ENCODE measurements at regions not wholly inside any gene's neighbourhood (a gene's known extent, or its start where the extent isn't known, plus 50 kb on each side); places are given as distances from the start of the nearest gene placed in this dataset.
"Not testable (repeated sequence)": the region's sequence is repeated elsewhere in the genome, so short reads cannot be mapped to it uniquely, and the experiment has no call there.

DNA sequence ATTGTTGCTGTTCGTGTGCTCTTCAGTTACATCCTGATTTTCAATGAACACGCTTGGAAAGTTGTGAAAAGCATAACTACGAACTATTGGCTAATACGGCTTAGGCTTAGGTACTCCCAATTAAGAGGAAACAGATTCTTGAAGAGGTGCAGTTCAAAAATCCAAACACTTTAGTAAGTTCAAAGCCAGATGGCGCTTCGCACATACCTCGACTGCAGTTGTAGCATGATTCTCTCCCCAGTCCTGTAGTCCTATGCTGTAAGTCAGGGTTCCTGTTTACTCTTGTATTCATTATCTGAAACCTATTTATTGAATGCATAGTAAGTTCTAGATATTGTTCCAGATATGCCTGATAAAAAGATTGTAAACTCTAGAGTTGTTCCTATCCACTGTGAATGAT lies 165.2 kb downstream of the TRIB2 start:
- DNase-seq = no peak

GRCh38 chr2:12882393-12882792 lies 165.7 kb downstream of the TRIB2 start:
- no peak for DNase-seq

DNA sequence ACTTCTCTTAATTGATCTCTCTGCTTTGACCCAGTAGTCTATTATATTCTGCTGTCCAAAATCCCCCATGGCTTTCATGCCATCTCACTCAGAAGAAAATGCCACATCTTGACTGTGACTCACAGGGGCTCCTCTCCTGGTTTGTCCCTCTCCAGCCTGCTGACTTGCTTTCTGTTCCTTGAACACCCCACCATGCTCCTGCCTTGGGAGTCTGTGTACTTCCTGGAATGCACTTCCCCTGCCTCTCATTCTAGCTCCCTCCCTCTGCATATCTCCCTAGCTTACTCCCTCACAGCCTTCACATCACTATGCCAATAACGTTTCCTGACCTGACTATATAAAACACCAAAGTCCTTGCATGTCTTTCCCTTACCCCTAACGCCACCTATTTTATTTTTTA lies 167.2 kb downstream of the TRIB2 start:
- peak; percentile 50 for DNase-seq

- DNase-seq = peak; percentile 83
These were observed 168.1 kb downstream of the TRIB2 start for GRCh38 chr2:12884713-12885282.

GRCh38 chr2:12890066-12890465 lies 173.3 kb downstream of the TRIB2 start:
- DNase-seq = no peak

GRCh38 chr2:12890481-12890991 lies 173.8 kb downstream of the TRIB2 start:
- DNase-seq = no peak

- DNase-seq = no peak
These were observed 178.3 kb downstream of the TRIB2 start for GRCh38 chr2:12895017-12895416.

DNA sequence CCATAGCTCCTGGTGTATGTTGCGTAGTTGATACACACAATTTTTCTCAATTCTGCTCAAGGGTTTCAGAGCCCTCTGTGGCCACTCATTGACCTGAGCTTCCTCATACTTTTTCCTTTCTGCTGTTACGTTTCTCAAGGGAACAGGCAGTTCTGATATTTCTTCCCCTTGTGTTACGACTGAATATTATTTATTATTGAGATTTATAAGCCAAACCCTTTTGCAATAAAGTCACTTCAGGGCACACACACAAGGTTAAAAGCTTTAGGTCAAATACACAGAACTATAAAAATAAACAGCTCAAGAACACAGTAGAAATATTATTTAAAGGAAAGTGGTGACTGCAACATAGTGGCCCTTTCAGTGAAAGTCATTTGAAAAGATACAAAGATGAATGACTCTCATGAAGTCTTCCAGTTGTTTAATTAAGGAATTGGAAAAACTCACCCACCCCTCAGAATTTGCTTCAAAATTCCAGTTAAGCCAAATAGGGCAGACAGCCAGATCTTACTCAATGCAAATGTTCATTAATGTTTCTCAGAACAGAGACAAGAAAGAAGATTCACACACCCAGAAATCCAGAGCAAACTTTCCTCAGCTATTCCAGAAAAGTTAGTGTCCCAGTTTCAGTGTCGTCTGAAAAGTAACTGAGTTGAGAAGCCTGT lies 179.7 kb downstream of the TRIB2 start:
- DNase-seq = no peak

DNA sequence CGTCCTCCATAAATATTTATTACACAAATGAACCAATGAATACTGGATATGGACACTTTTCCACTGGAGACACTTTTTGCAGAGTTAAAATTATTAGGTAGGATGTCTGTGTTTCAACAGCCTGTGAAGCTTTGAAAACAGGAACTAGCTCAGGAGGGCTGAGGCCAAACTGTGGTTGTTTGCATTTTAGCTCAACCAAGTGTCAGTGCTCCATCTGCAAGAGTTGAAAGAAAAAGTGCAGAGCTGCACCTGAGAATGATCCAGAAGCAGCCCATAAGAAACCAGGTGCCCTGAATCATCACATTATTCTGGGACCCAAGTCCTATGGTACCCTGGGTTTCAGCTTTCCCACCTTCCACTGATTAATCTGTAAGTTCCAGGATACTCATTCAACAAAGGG lies 180.4 kb downstream of the TRIB2 start:
- no peak for DNase-seq

- no peak for DNase-seq
These were observed 186.5 kb downstream of the TRIB2 start for GRCh38 chr2:12903272-12903671.

DNA sequence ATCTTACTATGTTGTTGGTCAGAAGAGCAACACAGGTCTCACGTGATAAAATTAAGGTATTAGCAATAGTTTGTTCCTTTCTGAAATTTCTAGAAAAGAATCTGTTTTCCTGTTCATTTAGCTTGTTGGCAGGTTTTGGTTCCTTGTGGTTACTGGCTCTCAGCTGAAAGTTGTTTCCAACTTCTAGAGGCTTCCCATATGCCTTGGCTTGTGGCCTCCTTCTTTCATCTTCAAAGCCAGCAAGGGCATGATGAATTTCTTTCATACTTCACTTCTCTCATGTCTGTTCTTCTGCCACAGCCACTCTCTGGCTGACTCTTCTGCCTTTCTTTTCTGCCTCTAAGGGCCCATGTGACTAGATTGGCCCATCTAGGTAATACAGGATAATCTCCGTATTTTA lies 193.7 kb downstream of the TRIB2 start:
- no peak for DNase-seq

GRCh38 chr2:12915787-12916186 lies 199.1 kb downstream of the TRIB2 start:
- peak; percentile 34 for DNase-seq

DNA sequence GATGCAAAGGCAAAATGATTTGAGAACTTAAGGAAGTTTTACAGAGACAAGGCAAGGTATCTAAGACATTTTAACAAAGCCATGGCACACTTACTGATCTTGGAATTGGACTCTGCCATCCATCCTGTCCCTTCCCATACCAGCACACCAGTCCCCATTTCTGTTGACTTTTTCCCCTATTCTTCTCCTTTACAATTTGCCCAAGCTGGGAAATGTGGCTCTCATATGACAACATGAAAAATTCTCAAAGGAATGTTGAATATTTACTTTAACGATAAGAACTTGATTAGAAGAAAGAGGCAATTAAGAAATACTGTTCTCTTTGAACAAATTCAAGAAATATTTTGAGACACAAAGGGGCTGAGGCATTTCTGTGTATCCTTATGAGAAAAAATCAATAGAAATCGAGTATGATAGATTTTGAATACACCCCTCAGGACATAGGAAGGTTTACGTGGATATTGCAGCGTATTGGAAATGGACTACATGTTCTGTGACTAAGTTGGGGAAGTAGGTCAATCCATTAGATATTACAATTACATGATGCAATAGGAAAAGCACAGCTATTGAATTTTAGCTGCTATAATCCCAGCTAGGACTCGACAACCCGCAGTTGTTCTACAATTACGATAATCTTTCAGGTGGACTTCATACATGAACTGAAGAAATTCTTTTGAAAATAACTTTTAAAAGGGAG lies 201.6 kb downstream of the TRIB2 start:
- no peak for DNase-seq

DNA sequence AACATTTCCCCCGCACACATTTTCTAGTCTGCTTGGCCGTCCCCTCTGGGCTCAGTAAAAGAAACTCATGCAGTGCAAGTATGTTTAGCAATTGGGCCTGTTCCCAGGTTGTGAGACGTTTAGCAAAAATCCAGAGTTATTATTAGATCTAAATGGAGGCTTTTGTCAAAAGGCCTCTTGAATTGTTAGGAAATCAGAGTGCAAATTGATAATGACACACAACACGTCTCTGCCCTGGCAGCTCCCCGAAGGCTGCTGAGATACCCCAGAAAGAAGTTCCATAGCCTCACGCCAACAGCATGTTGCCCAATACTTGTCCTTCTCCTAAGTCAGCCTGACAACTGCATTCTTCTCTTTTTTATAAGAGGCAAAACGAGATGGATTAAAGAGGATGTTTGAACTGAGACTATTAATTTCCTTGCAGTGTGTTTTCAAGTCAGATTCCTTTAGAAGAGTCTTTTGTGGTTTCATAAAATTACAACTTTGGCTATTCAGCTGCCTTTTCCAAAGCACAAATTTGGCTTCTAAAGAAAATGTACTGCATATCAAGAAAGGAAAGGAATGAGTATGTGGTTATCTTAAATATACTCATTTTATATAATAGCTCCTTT lies 202.2 kb downstream of the TRIB2 start:
- DNase-seq = peak; percentile 56

DNA sequence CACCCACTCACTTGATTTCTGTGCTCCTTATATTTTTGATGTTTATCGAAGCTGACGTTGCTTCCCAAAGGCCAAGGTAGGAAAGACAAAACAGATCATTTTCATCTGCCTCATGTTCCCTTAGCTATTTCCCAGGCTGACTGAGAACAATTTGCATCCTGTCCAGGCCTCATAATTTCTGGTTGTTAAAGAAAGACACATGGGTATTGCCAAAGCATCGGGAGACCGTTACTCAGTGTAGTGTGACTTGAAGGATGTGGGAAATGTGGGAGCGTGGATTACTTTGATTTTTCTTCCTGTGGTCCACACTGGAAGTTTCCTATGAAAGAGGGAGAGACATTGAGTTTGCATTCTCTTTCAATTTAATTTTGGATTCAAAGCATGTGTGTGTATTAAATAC lies 204.6 kb downstream of the TRIB2 start:
- DNase-seq = no peak

GRCh38 chr2:12923907-12924610 lies 207.3 kb downstream of the TRIB2 start:
- DNase-seq = peak; percentile 57

DNA sequence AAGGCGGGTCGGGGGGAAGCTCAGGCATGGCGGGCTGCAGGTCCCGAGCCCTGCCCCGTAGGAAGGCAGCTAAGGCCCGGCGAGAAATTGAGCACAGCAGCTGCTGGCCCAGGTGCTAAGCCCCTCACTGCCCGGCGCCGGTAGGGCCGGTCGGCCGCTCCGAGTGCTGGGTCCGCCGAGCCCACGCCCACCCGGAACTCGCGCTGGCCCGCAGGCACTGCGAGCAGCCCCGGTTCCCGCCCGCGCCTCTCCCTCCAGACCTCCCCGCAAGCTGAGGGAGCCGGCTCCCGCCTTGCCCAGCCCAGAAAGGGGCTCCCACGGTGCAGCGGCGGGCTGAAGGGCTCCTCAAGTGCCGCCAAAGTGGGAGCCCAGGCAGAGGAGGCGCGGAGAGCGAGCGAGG lies 209.9 kb downstream of the TRIB2 start:
- not testable (repeated sequence) for DNase-seq

DNA sequence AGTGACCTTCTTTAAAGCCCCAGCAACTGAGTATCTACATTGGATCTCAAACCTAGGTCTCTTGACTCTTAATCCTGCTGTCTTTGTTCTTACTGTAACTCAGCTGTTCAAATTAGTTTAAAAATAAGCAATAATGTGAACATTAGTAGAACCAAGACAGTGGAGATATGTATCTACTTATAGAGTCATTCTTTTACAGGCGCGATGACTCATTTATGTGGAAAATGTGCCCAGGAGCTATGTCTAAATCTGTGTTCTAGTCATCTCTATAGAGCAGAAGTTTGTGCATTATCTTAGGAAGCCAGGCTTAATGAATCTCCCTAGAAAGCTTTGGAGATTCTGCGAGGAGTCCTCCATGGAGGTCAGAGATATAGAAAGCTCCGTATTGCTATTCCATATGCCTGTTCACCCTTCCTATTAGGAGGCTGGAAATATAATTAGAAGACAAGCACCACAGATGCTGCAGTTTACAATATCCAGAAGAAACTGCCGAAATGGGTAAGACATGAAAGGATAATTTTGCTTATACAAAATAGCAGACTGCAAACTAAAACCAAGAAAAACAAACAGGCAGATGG lies 211.6 kb downstream of the TRIB2 start:
- DNase-seq = peak; percentile 86

DNA sequence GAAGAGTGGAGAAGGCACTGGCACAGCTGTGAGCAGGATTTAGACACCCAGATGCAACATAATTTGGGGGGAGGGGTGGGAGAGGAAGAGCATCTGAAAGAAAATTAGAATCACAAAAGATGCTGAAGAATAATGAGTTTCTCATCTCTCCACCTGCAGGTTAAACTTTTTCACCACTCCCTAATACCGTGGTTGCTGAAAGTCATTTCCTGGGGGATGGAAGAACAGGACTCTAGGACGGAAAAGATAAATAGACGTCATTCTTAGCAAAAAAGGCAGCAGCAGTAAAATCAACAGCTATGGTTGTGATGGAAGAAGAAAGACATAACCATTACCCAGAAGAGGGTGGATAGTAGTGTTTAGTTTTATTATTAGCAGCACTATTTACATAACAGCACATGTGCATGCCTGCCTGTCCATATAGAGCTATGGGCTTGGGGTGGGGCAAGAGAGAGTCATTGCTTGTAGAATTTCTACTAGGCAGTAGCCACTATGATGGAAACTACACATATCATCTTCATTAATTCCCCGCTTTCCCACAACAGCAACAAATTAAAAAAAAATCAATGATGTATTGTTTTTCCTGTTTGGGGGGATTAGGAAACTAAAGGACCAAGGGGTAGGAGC lies 212.2 kb downstream of the TRIB2 start:
- DNase-seq = no peak

DNA sequence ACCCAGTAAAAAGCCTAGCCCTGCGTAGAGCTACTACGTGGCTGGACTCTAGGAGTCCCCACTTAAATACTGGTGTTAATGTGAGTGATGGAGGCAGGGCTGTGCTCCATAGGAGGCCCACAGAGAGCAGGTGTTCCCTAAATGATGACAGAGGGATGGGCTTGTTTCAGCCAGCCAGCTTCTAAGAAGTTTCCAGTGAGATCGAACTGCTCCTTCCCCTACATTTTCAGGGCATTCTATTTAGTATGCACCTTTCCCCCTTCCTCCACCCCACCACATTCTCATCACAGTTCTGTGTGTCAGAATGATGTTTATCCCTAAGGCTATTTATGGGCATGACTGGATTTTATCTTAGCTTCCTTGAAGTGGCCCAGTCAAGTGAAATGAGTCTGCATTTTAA lies 213.0 kb downstream of the TRIB2 start:
- DNase-seq = no peak

- no peak for DNase-seq
These were observed 213.7 kb downstream of the TRIB2 start for GRCh38 chr2:12930391-12930790.

DNA sequence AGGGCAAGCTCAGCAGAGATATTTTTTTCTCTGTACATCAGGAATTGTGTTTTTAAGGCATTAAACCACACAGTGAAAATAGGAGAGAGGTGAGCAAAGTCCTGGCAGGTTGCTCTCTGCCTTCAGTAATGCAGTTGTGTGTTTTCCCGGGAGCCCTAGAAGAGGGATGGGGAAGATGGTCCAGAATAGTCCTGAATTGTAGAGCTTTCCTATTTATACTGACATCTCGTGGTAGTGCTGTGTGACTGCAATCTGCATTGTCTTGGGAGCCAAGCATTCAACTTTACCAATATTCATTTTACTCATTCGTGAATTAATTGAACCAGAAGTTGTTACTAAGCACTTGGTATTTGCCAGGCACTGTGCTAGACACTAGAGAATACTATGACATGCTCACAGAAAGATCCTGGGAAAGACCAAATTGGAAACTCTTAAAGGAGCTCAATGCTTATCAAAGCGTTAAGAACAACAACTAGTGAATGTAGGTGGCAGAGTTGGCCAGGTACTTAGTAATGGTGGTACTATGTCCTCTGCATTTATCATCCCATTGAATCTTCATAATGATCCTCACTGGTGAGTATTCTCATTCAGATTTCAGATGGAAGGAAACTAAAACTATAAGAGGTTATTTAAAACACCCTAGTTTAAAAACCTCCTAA lies 214.6 kb downstream of the TRIB2 start:
- DNase-seq = peak; percentile 50
